MM.1S (cell line): ENCODE measurements at regions not wholly inside any gene's neighbourhood (a gene's known extent, or its start where the extent isn't known, plus 50 kb on each side); places are given as distances from the start of the nearest gene placed in this dataset.

Experiments used
- DNase-seq: peaks from one replicate; pipeline ENCODE4 v3.0.0-alpha.2; 2015
- H2AFZ ChIP-seq: fragments of 300-600 bp; sonication (generic); 2 replicates; pipeline ENCODE4 v1.6.0; 2016; ENCODE audit warnings: antibody characterized with exemption, low read length
- H3F3A ChIP-seq: fragments of 300-600 bp; sonication (generic); 2 replicates; pipeline ENCODE4 v1.6.1; 2016; ENCODE audit warnings: mild to moderate bottlenecking, antibody characterized with exemption, low read length, moderate library complexity, mixed read lengths; ENCODE audit not compliant: insufficient read depth
- H3K27ac ChIP-seq: fragments of 300-600 bp; sonication (generic); 2 replicates; pipeline ENCODE4 v1.5.1; 2016; ENCODE audit warnings: mild to moderate bottlenecking, low read length
- H3K27me3 ChIP-seq: fragments of 300-600 bp; sonication (generic); replicated peaks from 2 replicates; pipeline ENCODE4 v1.6.0; 2016; ENCODE audit warnings: low read length; ENCODE audit not compliant: insufficient read depth
- H3K36me3 ChIP-seq: fragments of 300-600 bp; sonication (generic); replicated peaks from 2 replicates; pipeline ENCODE4 v1.6.1; 2016; ENCODE audit warnings: mild to moderate bottlenecking, low read length, mixed read lengths; ENCODE audit not compliant: insufficient read depth
- H3K4me1 ChIP-seq: fragments of 300-600 bp; sonication (generic); 2 replicates; pipeline ENCODE4 v1.6.1; 2016; ENCODE audit warnings: low read length, mixed read lengths
- H3K4me2 ChIP-seq: fragments of 300-600 bp; sonication (generic); 2 replicates; pipeline ENCODE4 v1.6.0; 2016; ENCODE audit warnings: low read depth, low read length
- H3K4me3 ChIP-seq: fragments of 300-600 bp; sonication (generic); 2 replicates; pipeline ENCODE4 v1.5.1; 2016; ENCODE audit warnings: low read length, mixed read lengths
- H3K79me2 ChIP-seq: fragments of 300-600 bp; sonication (generic); 2 replicates; pipeline ENCODE4 v1.6.1; 2016; ENCODE audit warnings: mixed run types, low read length, mixed read lengths
- H3K9ac ChIP-seq: fragments of 300-600 bp; sonication (generic); 2 replicates; pipeline ENCODE4 v1.6.1; 2016; ENCODE audit warnings: low read length, mixed read lengths
- H3K9me2 ChIP-seq: fragments of 300-600 bp; sonication (generic); replicated peaks from 2 replicates; pipeline ENCODE4 v1.6.1; 2016; ENCODE audit warnings: mild to moderate bottlenecking, low read length, mixed read lengths; ENCODE audit not compliant: insufficient read depth
- H3K9me3 ChIP-seq: fragments of 300-600 bp; sonication (generic); replicated peaks from 2 replicates; pipeline ENCODE4 v1.6.1; 2016; ENCODE audit warnings: mild to moderate bottlenecking, low read length, mixed read lengths; ENCODE audit not compliant: insufficient read depth
- H4K20me1 ChIP-seq: fragments of 300-600 bp; sonication (generic); 2 replicates; pipeline ENCODE4 v1.6.1; 2016; ENCODE audit warnings: mild to moderate bottlenecking, low read length, moderate library complexity, mixed read lengths; ENCODE audit not compliant: insufficient read depth
- EZH2 ChIP-seq: fragments of 300-600 bp; sonication (generic); optimal IDR thresholded peaks from 2 replicates; pipeline ENCODE3; 2017; ENCODE audit warnings: low read depth, mild to moderate bottlenecking, antibody characterized with exemption, low read length, mixed read lengths
- EZH2phosphoT487 ChIP-seq: fragments of 300-600 bp; sonication (generic); IDR thresholded peaks from 2 replicates; pipeline ENCODE4 v1.6.1; 2018; ENCODE audit warnings: antibody characterized with exemption, low read length
- TF ChIP-seq, protein P1 (sequence below): fragments of 300-600 bp; sonication (generic); IDR thresholded peaks from 2 replicates; pipeline ENCODE4 v1.5.1; 2016; ENCODE audit warnings: antibody characterized with exemption, low read length, mixed read lengths

DNA sequence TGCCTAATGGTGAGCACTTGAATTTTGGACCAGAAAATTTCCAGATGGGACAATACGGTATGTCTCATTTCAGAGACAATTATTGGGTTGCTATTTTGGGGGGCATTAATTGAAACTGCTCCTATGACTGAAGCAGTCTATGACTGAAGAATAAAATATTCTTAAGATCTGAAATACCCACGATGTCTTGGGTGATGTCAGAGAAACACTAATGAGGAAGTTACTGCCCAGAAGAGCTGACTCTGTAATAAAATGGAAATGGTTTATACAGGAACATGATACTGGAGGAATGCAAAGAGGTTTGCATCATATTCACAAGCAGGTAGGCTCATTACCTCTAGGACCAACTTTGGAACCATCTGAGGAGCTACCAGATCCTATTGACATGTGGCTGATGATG, 68.7 kb downstream of the IL12A start:
- no peak for TF ChIP-seq EZH2
- TF ChIP-seq, protein P1, sequence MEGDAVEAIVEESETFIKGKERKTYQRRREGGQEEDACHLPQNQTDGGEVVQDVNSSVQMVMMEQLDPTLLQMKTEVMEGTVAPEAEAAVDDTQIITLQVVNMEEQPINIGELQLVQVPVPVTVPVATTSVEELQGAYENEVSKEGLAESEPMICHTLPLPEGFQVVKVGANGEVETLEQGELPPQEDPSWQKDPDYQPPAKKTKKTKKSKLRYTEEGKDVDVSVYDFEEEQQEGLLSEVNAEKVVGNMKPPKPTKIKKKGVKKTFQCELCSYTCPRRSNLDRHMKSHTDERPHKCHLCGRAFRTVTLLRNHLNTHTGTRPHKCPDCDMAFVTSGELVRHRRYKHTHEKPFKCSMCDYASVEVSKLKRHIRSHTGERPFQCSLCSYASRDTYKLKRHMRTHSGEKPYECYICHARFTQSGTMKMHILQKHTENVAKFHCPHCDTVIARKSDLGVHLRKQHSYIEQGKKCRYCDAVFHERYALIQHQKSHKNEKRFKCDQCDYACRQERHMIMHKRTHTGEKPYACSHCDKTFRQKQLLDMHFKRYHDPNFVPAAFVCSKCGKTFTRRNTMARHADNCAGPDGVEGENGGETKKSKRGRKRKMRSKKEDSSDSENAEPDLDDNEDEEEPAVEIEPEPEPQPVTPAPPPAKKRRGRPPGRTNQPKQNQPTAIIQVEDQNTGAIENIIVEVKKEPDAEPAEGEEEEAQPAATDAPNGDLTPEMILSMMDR, result no peak
- TF ChIP-seq EZH2phosphoT487, result no peak
- Histone ChIP-seq H3K9me2 (no peaks in the 10 kb centered on the region), H3K36me3 (no peaks in the 10 kb centered on the region), H3K79me2 (no peaks in the 10 kb centered on the region), H3K9me3 (no peaks in the 10 kb centered on the region), H3K4me2 (no peak overlapping the region), H2AFZ (no peak overlapping the region), H3K27me3 (no peaks in the 10 kb centered on the region), H3K4me3 (no peak overlapping the region), H4K20me1 (no peaks in the 10 kb centered on the region), H3K27ac (no peak overlapping the region), H3K4me1 (no peaks in the 10 kb centered on the region), H3F3A (no peaks in the 10 kb centered on the region), H3K9ac (no peak overlapping the region)
- no peak for DNase-seq

DNA sequence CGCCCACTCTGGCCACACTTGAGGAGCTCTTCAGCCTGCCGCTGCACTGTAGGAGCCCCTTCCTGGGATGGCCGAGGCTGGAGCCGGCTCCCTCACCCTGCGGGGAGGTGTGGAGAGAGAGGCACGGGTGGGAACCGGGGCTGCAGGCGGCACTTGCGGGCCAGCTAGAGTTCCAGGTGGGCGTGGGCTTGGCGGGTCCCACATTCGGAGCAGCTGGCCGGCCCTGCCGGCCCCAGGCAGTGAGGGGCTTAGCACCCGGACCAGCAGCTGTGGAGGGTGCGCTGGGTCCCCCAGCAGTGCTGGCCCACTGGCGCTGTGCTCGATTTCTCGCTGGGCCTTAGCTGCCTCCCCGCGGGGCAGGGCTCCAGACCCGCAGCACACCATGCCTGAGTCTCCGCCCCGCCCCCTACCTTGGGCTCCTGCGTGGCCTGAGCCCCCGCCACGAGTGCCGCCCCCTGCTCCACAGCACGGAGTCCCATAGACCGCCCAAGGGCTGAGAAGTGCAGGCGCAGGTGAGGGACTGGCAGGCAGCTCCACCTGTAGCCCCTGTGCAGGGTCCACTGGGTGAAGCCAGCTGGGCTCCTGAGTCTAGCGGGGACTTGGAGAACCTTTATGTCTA, 71.9 kb downstream of the IL12A start:
- no peaks in the 10 kb centered on the region for H3K4me1 ChIP-seq
- no peaks in the 10 kb centered on the region for H3K36me3 ChIP-seq
- no peaks in the 10 kb centered on the region for H3K79me2 ChIP-seq
- H2AFZ ChIP-seq, result no peak overlapping the region
- no peaks in the 10 kb centered on the region for H4K20me1 ChIP-seq
- no peak for DNase-seq
- no peaks in the 10 kb centered on the region for H3K9me3 ChIP-seq
- H3K4me2 ChIP-seq, result no peak overlapping the region
- no peaks in the 10 kb centered on the region for H3K9me2 ChIP-seq
- H3K4me3 ChIP-seq, result no peak overlapping the region
- H3K9ac ChIP-seq, result no peak overlapping the region
- no peak overlapping the region for H3K27ac ChIP-seq
- no peak for TF ChIP-seq EZH2
- TF ChIP-seq, protein P1, result no peak
- no peak for TF ChIP-seq EZH2phosphoT487
- H3F3A ChIP-seq, result no peaks in the 10 kb centered on the region
- no peaks in the 10 kb centered on the region for H3K27me3 ChIP-seq

DNA sequence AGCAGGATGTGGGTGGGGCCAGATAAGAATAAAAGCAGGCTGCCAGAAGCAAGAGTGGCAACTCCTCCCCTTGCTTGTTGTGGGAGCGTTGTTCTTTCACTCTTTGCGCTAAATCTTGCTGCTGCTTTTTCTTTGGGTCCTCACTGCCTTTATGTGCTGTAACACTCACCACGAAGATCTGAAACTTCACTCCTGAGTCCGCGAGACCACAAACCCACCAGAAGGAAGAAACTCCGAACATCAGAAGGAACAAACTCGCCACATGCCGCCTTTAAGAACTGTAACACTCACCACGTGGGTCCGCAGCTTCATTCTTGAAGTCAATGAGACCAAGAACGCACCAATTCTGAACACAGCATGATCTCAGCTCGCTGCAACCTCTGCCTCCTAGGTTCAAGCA, 72.9 kb downstream of the IL12A start:
- no peak for DNase-seq
- H3K4me2 ChIP-seq, result no peak overlapping the region
- TF ChIP-seq, protein P1, result no peak
- TF ChIP-seq EZH2 (no peak), EZH2phosphoT487 (no peak)
- no peaks in the 10 kb centered on the region for H3K9me2 ChIP-seq
- no peaks in the 10 kb centered on the region for H3F3A ChIP-seq
- no peak overlapping the region for H3K9ac ChIP-seq
- no peaks in the 10 kb centered on the region for H4K20me1 ChIP-seq
- H3K4me3 ChIP-seq, result no peak overlapping the region
- H3K79me2 ChIP-seq, result no peaks in the 10 kb centered on the region
- H3K27ac ChIP-seq, result no peak overlapping the region
- H3K36me3 ChIP-seq, result no peaks in the 10 kb centered on the region
- no peak overlapping the region for H2AFZ ChIP-seq
- no peaks in the 10 kb centered on the region for H3K27me3 ChIP-seq
- no peaks in the 10 kb centered on the region for H3K4me1 ChIP-seq
- H3K9me3 ChIP-seq, result no peaks in the 10 kb centered on the region
